ENCODE measurements at regions not wholly inside any gene's neighbourhood (a gene's known extent, or its start where the extent isn't known, plus 50 kb on each side); places are given as distances from the start of the nearest gene placed in this dataset.

- no peak for TF ChIP-seq POLR2A (IDR thresholded peaks at IDR 0.05)
- no peak for TF ChIP-seq CTCF (IDR thresholded peaks at IDR 0.05)
These were observed 74.3 kb upstream of the ARHGAP42 start for GRCh38 chr11:100612766-100613165.
